ENCODE measurements at regions not wholly inside any gene's neighbourhood (a gene's known extent, or its start where the extent isn't known, plus 50 kb on each side); places are given as distances from the start of the nearest gene placed in this dataset.

- no peak for TF ChIP-seq CTCF (IDR thresholded peaks at IDR 0.05 in 2 of 3, conservative IDR thresholded peaks at IDR 0.05 in 1 of 3; ENCODE audit: borderline replicate concordance in 1 of 3, insufficient read depth in 1 of 3, low read depth in 2 of 3, low read length in 2 of 3)
- TF ChIP-seq ZNF274 (IDR thresholded peaks at IDR 0.05; ENCODE audit: low read depth, low read length): no peak
- no peak for TF ChIP-seq POLR2A (IDR thresholded peaks at IDR 0.05; ENCODE audit: borderline replicate concordance, extremely low read depth, insufficient read depth, insufficient read length)
- no peak for TF ChIP-seq EZH2phosphoT487 (IDR thresholded peaks at IDR 0.05; ENCODE audit: borderline replicate concordance)
- TF ChIP-seq SIN3A (IDR thresholded peaks at IDR 0.05; ENCODE audit: low read depth): no peak
- TF ChIP-seq EZH2 (IDR thresholded peaks at IDR 0.05): no peak
- TF ChIP-seq RAD21 (IDR thresholded peaks at IDR 0.05; ENCODE audit: low read depth): no peak
These were observed 696.8 kb downstream of the OTOL1 start for GRCh38 chr3:162193148-162194095.

Measured in HCT116 (cell line).